ENCODE measurements at regions not wholly inside any gene's neighbourhood (a gene's known extent, or its start where the extent isn't known, plus 50 kb on each side); places are given as distances from the start of the nearest gene placed in this dataset.

DNA sequence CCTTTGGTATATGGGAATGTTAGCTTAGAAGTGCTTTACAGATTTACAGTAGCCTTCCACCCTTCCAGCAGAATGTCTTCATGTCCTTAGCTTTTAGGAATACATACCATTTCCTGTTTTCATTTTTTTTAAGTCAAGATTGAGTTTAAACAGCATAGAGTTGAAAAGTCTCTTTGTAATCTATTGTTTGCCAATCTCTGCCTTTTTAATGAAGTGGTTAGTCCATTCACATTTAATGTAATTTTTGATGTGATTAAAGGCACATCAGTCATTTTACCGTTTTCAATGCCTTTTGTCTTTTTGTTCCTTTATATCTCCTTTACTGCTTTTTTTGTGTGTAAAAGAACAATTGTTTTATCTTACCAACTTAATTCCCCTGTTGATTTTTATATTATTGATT, 233.4 kb upstream of the SMIM21 start:
- no peak for DNase-seq (ENCODE audit: low spot score)

DNA sequence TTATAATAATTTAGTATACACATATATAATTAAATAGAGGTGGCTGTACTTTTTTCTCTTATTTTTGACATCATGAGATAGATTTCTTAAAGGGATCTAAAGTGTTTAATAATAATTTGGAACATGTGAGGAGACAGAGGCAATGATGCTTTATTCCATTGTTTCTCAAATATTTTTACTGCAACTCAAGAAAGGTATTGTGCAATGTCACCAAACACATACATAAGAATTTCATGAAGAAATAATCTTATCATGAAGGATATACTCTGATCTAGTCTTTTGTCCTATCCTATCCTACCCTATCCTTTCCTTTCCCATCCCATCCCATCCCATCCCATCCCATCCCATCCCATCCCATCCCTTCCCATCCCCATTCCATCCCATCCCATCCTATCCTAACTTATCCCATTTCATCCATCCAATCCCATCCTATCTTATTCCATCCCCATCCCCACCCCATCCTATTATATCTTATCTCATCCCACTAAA, 232.1 kb upstream of the SMIM21 start:
- no peak for DNase-seq (ENCODE audit: low spot score)

DNA sequence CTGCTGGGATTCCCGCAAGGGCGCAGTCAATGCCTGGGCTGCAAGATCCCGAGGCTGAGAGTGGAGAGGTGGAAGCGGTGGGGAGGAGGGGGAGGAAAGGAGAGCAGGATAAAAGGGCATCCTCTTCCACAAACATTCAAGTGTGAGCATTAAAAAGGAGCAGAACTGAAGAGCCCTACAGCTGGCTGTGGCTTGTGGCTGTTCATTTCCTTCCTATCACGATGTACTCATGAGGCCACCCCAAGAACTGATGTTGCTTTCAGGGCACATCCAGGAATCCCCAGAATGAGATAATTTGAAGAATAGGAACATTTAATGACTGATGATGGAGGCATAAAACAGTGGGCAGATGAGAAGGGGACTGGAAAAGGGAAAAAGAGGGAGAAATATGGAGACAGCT, 230.8 kb upstream of the SMIM21 start:
- no peak for DNase-seq (ENCODE audit: low spot score)

DNA sequence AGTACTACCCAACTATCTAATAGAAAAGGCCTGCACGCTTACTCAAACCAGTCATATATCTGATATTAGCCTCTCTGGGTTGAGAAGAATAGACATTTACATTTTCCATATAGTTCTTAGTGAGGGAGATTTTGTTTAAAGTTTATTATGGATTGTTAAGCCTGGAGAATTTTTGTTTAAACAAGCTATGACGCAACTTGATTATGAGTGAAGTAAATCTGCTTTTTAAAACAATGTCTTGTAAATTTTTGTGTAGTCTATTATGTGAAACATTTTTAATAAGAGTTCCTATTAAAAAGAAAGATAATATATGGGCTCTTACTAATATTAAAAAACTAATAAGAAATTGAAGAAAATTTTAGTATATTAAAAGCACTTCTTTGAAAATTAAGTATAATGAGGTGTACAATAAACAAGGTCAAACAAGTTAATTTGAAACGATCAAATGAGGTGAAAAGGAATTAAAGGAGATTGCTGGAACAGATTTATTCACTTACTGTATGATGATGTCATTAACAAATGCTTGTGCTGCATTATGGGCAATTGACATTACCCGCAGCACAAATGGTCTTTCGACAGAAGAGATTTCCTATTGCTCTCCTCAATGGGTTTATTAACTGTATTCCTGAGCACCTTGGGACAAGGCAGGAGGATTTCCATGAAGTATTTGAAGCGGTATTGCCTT, 229.2 kb upstream of the SMIM21 start:
- no peak for DNase-seq (ENCODE audit: low spot score)

DNA sequence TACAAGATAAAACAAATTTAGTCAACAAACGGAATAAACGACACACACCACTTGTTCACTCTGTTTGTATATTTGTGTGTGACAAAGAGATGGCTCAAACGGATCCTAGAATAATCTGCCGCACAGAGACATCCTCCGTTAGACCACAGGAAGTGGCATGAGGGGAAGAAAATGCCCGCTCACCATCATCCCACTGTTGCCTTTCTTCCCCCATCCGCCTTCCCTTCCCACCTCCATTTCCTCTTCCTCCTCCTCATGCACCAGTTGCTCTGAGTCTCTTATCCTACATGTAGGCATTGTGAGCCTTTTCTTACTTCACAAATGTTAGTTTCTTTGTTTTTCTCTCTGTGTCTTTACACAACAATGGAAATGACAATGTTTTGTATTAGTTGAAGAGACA, 228.5 kb upstream of the SMIM21 start:
- no peak for DNase-seq (ENCODE audit: low spot score)

DNA sequence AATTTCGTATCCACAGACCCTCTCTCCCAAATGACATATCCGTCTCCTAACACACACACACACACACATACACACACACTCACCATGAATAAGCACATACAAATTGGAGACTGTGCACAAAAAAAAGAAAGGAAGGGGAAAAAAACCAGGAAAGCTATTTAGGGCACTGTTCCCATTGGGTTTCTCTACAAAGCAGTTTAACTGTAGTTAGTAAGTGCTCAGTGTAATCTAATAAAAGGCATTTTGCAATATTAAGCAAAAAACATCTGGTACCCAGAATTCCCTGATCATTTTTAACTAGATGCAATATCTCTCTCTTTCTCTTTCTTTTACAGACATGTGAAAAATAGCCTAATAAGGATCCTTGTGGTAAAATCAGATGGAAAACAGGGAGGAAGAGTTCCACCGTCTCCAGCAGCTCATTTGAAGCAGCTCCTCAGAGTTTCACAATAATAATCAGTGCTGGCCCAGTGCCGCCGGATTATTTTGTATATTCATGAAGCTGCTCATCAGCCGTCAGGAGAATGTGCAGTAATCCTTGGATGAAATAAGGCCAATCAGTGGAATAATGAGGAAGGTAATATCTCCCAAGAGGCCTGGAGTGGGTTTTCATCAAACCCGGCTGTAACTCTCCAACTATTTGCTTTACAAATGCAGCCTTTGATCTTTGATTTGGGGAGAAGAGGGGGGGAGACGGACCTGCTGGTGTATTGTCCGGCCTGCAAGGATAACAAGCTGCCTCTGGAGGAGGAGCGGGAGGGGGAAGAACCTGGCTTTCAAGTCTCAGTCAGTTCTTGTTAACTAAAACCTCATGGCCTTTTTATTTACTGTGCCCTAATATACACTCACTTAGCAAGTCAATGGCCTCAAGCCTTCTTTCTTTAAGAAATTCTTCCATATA, 227.6 kb upstream of the SMIM21 start:
- no peak for DNase-seq (ENCODE audit: low spot score)

DNA sequence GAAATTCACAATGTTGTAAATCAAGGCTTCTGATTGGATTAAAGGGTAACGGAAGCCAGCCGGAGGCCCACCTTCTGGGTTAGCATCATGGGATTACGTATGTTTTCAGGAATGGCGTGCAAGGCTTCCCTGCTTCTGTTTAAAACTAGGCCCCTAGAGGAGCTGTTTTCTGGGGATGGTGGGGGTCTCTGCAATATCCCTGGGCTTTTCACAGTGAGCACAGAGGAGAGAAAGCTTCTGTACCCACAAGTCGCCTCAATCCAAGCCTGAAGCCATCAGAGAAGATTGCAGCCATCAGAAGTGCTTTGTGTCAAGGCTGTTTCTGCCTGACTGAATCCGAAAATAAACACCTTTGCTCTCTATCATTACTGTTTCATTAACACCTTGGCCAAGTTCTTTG, 226.9 kb upstream of the SMIM21 start:
- DNase-seq (ENCODE audit: low spot score), result no peak

DNA sequence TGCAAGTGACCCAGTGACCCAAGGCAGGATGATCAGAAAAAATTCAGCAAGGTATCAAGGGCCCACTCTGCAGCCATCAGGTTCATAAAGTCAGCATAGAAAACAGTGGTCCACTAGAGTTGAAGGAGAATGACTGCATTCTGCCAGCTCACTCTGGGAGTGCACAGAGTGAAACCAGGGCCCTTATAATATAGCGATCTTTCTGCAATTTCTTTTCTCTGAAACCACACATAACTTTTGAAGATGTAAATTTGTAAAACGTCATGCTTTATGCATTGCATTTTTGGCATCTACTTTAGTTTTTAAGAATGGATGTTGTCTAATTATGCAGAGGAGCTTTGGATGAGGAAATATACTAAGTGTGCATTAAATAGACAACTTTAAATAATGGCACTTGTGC, 225.0 kb upstream of the SMIM21 start:
- DNase-seq (ENCODE audit: low spot score), result no peak

DNA sequence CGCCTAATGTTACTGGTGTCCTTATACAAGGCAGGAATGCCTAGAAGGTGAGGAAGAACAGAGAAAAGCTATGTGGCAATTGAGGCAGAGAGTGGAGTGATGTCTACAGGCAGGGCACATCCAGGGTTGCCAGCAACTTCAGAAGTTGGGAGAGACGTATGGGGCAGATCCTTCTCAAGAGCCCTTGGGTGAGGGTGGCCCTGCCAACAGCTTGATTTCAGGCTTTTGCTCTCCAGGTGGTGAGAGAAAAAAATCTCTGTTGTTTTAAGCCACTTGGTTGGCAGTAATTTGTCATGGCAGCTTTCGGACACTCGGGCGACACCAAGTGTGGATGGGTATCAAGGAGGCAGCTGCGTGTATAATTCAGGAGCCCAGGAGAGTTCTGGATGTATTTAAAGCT, 217.4 kb upstream of the SMIM21 start:
- DNase-seq (ENCODE audit: low spot score), result no peak

DNA sequence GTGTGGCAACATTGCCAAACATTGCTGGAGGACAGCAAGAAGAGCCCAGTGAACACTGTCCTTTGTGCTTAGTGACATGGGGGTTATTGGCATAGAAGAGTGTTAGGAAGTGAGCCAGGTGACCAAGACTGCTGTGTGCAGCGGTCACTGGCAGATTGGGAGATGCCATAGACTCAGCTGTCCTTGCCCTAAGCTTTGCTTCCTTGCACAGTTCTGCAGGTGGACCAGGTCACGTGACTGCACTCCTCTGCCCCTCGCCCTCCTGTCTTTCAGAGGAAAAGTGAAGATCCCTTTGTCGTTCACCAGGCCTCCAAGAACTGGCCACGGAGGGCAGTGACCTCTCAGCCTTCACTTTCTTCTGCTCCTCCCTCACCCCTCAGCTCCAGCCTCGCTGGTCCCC, 215.6 kb upstream of the SMIM21 start:
- no peak for DNase-seq (ENCODE audit: low spot score)

DNA sequence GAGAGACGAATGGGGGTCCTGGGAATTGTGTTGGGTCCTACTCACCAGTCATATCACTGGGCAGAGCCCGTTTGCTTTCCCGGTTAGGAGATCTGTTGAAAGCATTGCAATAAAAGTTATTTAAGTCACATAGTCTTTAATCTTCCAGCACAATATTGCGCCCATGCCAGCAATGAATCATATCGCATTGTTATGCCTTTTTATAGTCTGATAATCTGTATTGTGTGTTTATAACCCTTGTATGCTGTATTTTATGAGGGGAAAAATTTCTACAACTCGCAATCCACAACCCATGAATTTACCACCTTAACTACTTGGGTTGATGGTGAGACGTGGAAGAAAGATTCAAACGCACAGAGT, 211.9 kb upstream of the SMIM21 start:
- DNase-seq (ENCODE audit: low spot score), result no peak

DNA sequence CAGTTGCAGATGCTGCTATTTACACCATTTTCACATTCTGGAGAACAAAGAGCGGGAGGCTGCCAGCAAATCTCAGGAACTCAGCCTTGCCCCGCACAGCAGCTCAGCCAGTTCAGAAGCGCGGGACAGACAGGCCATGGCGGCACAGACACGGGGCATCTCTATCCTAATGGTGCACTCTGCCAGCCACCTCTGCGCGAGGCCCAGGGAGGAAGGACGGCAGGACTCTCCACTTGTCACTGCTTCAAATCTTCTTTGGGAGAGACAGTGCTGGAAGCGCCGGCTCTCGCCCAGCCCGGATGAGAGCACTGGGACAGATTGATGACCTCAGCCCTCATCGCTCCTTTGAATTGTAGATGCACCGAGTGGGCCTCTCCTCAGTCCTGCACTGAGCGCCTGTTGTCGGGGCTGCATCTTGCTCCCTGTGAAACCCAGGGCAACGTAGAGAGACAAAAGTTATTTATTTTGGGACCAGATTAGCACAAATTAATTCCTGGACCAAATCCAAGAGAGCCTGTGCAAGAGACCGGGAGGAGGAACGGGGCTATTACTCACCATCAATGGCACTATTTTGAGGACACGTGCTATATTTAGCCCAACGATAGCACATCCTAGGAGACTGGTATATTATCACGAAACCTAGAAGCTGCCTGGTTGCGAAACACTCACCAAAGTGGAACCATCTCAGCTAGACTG, 211.4 kb upstream of the SMIM21 start:
- DNase-seq (ENCODE audit: low spot score), result no peak

DNA sequence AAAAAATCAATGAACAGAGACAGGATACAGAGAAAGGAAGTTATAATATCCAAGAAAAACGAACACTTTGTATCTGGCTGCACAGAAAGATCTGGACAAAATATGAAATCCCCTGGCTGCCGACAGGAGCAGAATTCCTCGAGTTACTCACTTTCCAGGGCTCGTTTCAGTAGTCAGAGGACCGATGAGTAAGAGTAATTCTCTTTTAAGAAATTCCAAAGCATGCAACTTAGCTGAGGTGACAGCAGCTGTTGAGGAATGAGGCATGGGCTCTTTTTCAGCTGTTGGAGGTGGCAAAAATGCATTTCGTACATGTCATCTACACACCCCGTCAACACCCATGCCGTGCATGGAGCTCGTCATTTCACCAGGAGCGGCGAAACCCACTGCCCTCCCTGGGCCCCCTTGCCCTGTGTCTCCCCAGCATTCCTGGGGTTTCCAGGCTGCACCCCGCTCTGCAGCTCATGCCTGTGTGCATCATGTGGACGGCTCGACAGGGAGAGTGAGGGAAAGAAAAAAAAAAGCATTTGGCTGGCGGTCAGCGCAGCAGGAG, 210.8 kb upstream of the SMIM21 start:
- DNase-seq (ENCODE audit: low spot score), result no peak

DNA sequence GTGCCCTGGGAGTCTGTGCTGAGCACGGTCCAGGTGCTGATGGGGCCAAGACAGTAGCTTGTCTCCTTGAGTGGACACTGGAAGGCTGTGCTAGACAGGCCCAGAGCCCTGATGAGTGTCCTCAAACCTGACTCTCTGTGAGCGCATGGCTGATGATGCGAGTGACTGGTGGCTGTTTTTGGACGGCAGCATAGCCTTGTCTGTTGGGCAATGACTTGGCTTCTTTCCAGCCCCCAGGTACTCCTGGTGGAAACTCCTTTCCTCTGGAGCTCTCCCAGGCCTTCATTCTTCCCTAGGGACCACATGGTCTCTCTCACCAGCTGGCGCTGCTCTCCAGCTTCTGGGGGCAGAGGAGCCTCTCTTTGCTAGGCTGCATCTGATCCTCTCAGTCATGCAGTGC, 207.6 kb upstream of the SMIM21 start:
- no peak for DNase-seq (ENCODE audit: low spot score)

DNA sequence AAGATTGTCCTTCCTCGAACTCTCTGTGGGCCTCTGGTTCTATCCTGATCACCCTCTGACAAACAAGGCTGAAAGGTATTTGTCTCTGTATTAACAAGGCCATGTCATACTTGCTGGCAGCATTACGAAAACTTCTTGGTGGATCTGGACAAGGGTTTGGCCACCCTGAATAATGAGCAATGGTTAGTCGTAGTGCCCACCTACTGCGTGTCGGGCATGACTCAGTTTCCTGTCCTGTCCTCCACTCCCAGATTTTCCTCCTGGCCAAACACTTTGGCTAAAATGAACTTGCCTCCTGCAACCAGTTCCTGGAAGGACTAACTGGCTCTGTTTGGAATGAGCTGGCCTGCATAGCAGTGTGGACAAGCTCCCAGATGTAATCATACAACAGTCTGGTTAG, 198.5 kb upstream of the SMIM21 start:
- DNase-seq (ENCODE audit: low spot score), result no peak

DNA sequence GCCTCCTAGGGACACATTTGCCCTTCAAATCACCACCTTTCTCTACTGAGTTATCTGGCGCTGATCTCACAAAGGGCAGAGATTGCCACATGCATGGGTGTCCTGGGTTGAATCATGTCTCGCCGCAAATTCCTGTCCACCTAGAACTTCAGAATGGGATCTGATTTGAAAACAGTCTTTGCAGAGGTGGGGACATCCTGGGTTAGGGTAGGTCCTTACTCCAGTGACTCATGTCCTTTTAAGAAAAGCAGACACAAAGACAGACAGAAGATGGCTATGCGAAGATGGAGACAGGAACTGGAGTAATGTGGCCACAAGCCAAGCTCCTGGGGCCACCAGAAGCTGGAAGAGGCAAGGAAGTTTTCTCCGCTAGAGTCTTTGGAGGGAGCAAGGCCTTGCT, 197.4 kb upstream of the SMIM21 start:
- DNase-seq (ENCODE audit: low spot score), result no peak

DNA sequence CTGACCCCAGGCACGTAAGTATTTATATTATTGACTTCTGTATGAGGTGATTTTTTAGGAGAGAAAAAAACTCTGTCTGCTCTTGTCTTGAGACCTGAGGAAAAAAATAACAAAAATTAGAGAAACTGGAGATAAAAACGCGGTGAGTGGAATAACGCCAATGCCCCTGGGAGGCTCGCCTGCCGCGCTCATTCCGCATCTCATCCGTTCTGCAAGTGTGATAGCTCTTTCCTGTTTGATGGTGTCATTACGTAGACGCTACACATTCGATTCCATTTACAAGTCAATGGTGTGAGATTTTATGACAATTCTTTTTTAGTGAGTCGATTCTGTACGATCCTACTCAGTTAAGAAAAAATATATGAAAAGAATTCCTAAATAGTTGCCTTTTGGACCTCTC, 194.3 kb upstream of the SMIM21 start:
- no peak for DNase-seq (ENCODE audit: low spot score)

DNA sequence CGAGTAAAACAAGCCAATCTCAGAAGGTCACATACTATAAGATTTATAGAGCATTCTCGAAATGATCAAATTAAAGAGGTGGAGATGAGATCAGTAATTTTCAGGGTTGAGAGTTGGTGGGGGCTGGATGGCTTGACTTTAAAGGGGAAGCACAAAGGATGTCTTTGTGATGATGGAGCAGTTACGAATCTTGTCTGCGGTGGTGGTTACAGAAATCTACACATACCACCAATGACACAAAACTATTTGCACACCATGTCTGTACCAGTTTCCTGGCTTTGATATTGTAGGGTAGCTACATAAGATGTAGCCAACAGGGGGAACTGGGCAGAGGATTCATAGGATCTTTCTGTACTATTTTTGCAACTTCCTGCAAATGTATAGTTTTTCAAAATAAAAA, 190.6 kb upstream of the SMIM21 start:
- no peak for DNase-seq (ENCODE audit: low spot score)

DNA sequence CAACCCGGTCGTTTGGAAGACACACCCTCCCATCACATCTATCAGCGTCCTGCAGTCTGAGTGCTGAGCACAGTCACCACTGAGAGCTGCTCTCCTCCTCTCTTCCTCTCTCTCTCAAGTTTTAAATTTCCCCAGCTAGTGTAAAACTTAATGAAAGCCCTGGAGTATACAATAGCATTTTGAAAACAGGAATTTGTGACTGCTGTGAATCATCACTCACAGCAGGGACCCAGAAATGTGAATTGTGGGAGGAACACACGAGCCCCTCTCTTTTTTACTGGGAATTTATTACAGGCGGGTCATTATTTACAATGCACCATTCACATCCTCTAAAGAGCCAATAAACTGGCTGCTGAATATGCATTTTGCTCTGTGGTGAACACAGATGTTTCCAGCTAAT, 185.0 kb upstream of the SMIM21 start:
- no peak for DNase-seq (ENCODE audit: low spot score)

DNA sequence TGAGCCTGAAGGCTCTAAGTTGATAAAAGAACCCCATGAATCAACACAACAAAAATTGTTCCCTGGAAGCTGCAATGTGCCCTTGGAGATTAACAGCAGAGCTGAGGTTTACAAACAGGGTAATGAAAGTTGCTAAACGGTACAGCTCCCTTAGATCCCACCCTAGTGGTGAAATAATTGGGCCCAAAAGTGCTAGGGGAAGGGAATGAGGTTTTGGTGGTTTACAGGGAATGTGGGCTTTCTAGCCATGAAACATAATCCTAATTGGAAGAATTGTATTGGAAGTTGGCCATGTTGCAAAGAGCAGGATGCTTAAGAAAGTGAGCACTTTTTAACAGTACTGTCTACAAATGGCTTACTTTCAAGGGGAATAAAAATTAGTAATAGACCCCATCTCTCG, 180.2 kb upstream of the SMIM21 start:
- DNase-seq (ENCODE audit: low spot score), result no peak

DNA sequence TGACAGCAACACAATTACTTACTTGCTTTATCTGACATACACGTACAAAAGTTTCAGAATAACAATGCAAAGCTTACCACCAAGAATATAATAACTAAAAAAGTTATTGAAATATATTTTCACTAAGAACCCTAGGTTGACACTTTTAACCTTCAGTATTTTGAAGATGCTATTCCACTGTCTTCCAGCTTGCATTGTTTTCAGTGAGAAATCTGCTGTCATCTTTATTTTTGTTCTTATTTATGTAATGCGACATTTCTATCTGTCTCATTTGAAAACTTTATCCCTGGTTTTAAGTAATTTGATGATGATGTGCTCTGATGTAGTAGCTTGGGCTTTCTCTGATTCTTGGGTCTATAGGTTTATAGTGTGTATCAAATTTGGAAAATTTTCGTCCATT, 165.0 kb upstream of the SMIM21 start:
- DNase-seq (ENCODE audit: low spot score), result no peak

DNA sequence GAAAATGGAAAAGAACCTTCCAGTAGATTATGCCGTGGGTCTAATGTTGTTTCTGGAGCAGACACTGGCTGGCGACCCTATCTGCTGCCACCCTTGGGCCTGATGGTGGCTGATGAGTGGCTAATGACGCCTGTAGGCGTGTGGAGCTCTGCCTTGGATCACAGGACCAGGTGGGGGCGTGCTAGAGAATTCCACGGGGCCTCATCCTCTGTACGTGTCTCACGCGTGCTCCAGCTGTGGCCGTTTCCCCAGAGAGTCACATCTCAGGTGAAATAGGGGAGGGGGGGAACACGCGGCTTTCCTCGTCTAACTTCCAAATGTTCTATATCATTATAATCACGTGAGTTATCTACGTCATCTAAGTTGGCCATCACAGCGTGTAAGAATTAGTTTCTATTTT, 160.9 kb upstream of the SMIM21 start:
- no peak for DNase-seq (ENCODE audit: low spot score)

DNA sequence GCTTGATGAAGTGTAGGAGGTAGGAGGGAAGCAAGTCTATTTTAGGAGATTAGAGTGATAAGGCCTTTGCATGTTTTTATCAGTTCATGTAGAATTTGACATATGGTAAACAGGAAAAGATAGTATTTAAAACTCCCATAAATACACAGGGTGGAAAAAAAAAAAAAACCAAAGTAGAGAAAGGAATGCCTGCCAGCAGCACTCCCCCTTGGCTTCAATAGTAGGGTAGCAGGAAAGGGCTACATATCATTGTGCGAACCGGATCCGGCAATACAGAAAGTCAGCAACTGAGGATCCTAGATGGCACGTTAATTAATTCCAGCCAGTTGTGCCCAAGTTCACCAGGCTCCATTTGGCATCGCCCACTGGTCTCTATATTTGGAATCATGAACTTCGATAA, 159.6 kb upstream of the SMIM21 start:
- no peak for DNase-seq (ENCODE audit: low spot score)
